Gastrocnemius medialis (tissue), 4 donors: ENCODE measurements at regions not wholly inside any gene's neighbourhood (a gene's known extent, or its start where the extent isn't known, plus 50 kb on each side); places are given as distances from the start of the nearest gene placed in this dataset.

Source experiments
- POLR2A ChIP-seq, 2 donors: fragments of 450-650 bp; IDR thresholded peaks; one replicate each; pipeline ENCODE4 v1.6.1; 2017; ENCODE audit warnings: antibody characterized with exemption in 2 of 2, mild to moderate bottlenecking in 2 of 2, moderate library complexity in 2 of 2
- TF ChIP-seq, protein P1 (sequence below), 5 experiments: fragments of 450-650 bp in 3 of 5; fragments of 200-600 bp in 2 of 5; sonication (generic) in 2 of 5; IDR thresholded peaks in 4 of 5; conservative IDR thresholded peaks in 1 of 5; 1 replicate in 4 of 5; 2 replicates in 1 of 5; pipeline ENCODE4 v1.5.1; 2016 to 2019; ENCODE audit warnings: antibody characterized with exemption in 5 of 5, mild to moderate bottlenecking in 3 of 5, moderate library complexity in 3 of 5

DNA sequence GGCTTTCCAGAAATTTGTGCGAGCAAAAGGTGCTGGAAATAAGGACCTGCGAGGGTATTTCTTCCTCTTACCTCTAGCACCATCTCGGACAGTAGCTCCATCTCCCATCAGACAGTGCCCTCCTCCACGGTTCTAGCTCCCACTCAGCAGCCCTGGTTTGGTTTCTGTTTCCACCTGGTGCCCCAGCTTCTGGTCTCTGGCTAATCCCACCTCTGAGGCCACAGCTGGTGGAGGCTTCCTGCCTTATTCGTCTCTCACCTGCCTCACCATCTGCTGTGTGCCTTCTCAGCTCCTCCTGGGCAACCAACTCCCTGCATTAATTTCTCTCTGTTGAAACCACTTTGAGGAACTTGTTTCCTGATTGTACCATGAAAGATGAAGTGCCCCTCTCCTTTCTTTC is 162.4 kb upstream of the CDYL start:
- TF ChIP-seq, protein P1, sequence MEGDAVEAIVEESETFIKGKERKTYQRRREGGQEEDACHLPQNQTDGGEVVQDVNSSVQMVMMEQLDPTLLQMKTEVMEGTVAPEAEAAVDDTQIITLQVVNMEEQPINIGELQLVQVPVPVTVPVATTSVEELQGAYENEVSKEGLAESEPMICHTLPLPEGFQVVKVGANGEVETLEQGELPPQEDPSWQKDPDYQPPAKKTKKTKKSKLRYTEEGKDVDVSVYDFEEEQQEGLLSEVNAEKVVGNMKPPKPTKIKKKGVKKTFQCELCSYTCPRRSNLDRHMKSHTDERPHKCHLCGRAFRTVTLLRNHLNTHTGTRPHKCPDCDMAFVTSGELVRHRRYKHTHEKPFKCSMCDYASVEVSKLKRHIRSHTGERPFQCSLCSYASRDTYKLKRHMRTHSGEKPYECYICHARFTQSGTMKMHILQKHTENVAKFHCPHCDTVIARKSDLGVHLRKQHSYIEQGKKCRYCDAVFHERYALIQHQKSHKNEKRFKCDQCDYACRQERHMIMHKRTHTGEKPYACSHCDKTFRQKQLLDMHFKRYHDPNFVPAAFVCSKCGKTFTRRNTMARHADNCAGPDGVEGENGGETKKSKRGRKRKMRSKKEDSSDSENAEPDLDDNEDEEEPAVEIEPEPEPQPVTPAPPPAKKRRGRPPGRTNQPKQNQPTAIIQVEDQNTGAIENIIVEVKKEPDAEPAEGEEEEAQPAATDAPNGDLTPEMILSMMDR (IDR thresholded peaks at IDR 0.05 in 4 of 5, conservative IDR thresholded peaks at IDR 0.05 in 1 of 5), result no peak
- no peak for TF ChIP-seq POLR2A (IDR thresholded peaks at IDR 0.05)
